Breast epithelium (tissue), 4 donors: ENCODE measurements at regions not wholly inside any gene's neighbourhood (a gene's known extent, or its start where the extent isn't known, plus 50 kb on each side); places are given as distances from the start of the nearest gene placed in this dataset.
"Not testable (repeated sequence)": the region's sequence is repeated elsewhere in the genome, so short reads cannot be mapped to it uniquely, and the experiment has no call there.

ENCODE experiments used
- DNase-seq, 2 donors: peaks; one replicate each; pipeline ENCODE4 v3.0.0-alpha.2; 2019; ENCODE audit warnings: low spot score in 2 of 2
- H3K27ac ChIP-seq, 2 donors: fragments of 200-600 bp; sonication (generic) in 1 of 2; one replicate each; pipeline ENCODE4 v1.5.1; 2016 to 2019; ENCODE audit warnings: mild to moderate bottlenecking in 1 of 2
- H3K27me3 ChIP-seq, 2 donors: fragments of 200-600 bp; sonication (generic) in 1 of 2; one replicate each; pipeline versions ENCODE4 v1.5.1 to v1.6.0; 2017 to 2019; ENCODE audit warnings: control low read depth in 1 of 2, mild to moderate bottlenecking in 1 of 2
- H3K36me3 ChIP-seq: fragments of 200-600 bp; one replicate; pipeline ENCODE4 v1.5.1; 2019
- H3K4me1 ChIP-seq, 2 donors: fragments of 200-600 bp; sonication (generic); one replicate each; pipeline ENCODE4 v1.5.1; 2016 to 2019; ENCODE audit warnings: control low read depth in 1 of 2
- H3K4me3 ChIP-seq, 3 donors: fragments of 200-600 bp; sonication (generic); 1 replicate in 2 of 3; 2 replicates in 1 of 3; pipeline ENCODE4 v1.5.1; 2016 to 2019; ENCODE audit warnings: mild to moderate bottlenecking in 3 of 3, moderate library complexity in 2 of 3
- H3K9me3 ChIP-seq, 2 donors: fragments of 200-600 bp; sonication (generic) in 1 of 2; one replicate each; pipeline ENCODE4 v1.5.1; 2016 to 2019; ENCODE audit warnings: control low read depth in 1 of 2
- CTCF ChIP-seq, 3 donors: fragments of 450-650 bp; IDR thresholded peaks; one replicate each; pipeline ENCODE4 v1.5.1; 2016 to 2017; ENCODE audit warnings: antibody characterized with exemption in 3 of 3, mild to moderate bottlenecking in 3 of 3, moderate library complexity in 3 of 3
- POLR2A ChIP-seq: fragments of 450-650 bp; IDR thresholded peaks from one replicate; pipeline ENCODE4 v1.6.1; 2016; ENCODE audit warnings: antibody characterized with exemption, mild to moderate bottlenecking, moderate library complexity
- POLR2AphosphoS5 ChIP-seq, 3 donors: sonication (generic); formaldehyde crosslinking; IDR thresholded peaks; one replicate each; pipeline ENCODE4 v1.6.1; 2017; ENCODE audit warnings: antibody characterized with exemption in 3 of 3
- intact Hi-C: fragments of 100-400 bp; cut with DNase I; formaldehyde crosslinking; loops from one replicate; pipeline ENCODE4 v1.15.1; 2023; ENCODE audit warnings: low total_unique reads

DNA sequence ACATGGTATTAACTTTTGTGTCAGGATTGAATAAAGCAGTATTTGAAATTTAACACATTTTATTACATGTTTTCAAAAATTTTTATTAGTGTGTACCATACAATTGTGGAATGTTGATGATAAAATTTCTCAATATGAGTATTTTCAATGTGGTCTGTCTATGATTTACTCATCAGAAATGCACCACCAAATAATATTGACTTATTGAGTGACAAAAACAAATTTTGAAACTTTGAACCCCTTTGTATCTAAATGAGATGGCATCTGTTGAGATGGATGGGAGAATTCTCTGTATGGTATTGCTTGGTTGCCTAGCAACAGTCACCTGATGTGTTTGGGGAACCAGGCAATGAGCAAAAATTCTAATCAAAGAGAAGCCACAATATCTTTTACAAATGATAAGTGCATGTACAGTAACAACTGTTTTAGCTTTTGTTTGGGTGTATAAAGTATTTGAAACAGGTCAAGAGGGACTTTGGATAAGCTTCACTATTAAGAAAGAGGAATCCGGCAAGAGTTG, 400.1 kb downstream of the CCDC85A start:
- DNase-seq: no peak
- no peak overlapping the region for H3K27ac ChIP-seq
- TF ChIP-seq CTCF (IDR thresholded peaks at IDR 0.05) (no peak), POLR2A (no peak), POLR2AphosphoS5 (IDR thresholded peaks at IDR 0.05) (no peak)
- intact Hi-C loops: no loop called here
- H3K9me3 ChIP-seq: no peaks in the 10 kb centered on the region
- no peak overlapping the region for H3K4me3 ChIP-seq
- H3K27me3 ChIP-seq: no peaks in the 10 kb centered on the region
- H3K36me3 ChIP-seq: no peaks in the 10 kb centered on the region
- no peaks in the 10 kb centered on the region for H3K4me1 ChIP-seq

DNA sequence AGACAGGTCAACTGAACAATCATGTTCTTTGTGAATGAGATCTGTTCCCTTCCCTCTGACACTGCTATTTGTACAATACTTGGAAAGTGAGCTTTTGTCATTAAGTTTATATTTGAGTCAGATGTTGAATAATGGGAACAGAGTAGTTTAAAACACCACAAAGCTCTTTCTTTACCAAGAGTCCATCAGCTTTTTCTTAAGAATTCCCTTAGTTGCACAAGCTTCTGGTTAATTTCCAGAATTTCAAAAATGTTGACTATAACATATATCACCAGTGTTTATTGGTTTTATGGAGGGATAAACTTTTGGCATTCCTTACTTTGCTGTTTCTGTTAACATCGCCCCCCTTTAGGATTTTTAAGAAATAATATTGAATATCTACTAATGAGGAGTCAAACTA, 403.7 kb downstream of the CCDC85A start:
- H3K9me3 ChIP-seq: no peaks in the 10 kb centered on the region
- H3K27me3 ChIP-seq: no peaks in the 10 kb centered on the region
- no peak overlapping the region for H3K27ac ChIP-seq
- H3K36me3 ChIP-seq: no peaks in the 10 kb centered on the region
- H3K4me3 ChIP-seq: no peak overlapping the region
- no peak for DNase-seq
- intact Hi-C loops: no loop called here
- TF ChIP-seq POLR2AphosphoS5 (IDR thresholded peaks at IDR 0.05) (no peak), POLR2A (no peak), CTCF (IDR thresholded peaks at IDR 0.05) (no peak)
- no peaks in the 10 kb centered on the region for H3K4me1 ChIP-seq

- Histone ChIP-seq H3K36me3 (no peaks in the 10 kb centered on the region), H3K4me3 (no peak overlapping the region), H3K4me1 (no peaks in the 10 kb centered on the region), H3K27ac (no peak overlapping the region), H3K27me3 (no peaks in the 10 kb centered on the region), H3K9me3 (no peaks in the 10 kb centered on the region)
- TF ChIP-seq CTCF (IDR thresholded peaks at IDR 0.05) (no peak), POLR2A (no peak), POLR2AphosphoS5 (IDR thresholded peaks at IDR 0.05) (no peak)
- no peak for DNase-seq
- intact Hi-C loops: no loop called here
Measured at GRCh38 chr2:56589194-56589593, 405.4 kb downstream of the CCDC85A start.

DNA sequence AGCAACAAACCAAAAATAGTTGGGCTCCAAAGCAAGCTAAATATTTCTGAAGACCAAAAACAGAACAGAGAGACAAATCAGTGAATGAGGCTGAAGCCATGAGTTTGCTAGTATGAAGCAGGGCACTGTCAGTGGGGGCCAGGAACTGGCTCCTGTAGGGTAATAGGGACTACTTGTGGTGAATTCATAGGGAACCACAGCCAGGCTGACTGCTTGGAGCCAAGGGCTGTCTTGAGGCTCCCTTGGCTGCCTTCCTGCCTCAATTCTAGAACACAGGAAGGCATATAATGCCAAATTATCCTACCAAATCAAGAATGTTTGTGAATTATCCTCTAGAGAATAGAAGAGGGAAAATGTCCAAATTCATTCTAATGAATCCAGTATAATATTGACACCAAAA, 406.0 kb downstream of the CCDC85A start:
- no peak for DNase-seq
- no peaks in the 10 kb centered on the region for H3K36me3 ChIP-seq
- no peaks in the 10 kb centered on the region for H3K27me3 ChIP-seq
- TF ChIP-seq POLR2A (no peak), CTCF (IDR thresholded peaks at IDR 0.05) (no peak), POLR2AphosphoS5 (IDR thresholded peaks at IDR 0.05) (no peak)
- H3K9me3 ChIP-seq: no peaks in the 10 kb centered on the region
- H3K4me3 ChIP-seq: no peak overlapping the region
- intact Hi-C loops: no loop called here
- no peak overlapping the region for H3K27ac ChIP-seq
- no peaks in the 10 kb centered on the region for H3K4me1 ChIP-seq

DNA sequence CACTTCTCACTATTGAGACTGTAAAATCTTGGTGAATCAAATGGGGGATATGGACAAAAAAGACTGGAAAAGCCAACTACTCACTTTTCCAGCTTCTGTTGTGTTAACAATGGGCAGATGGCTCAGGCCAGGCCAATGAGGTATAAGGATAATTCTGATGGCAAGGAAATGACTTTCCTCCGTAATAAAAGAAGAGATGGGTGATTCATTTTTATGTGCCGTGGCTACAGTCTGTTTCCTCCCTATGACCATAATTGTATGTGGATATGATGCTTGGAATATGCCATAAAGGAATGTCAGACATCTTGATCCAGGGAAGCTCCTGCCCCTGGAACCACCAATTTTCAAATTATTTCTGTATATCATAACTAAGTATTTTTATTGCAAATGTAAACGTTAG, 406.8 kb downstream of the CCDC85A start:
- TF ChIP-seq POLR2AphosphoS5 (IDR thresholded peaks at IDR 0.05) (no peak), POLR2A (no peak), CTCF (IDR thresholded peaks at IDR 0.05) (no peak)
- H3K4me1 ChIP-seq: no peaks in the 10 kb centered on the region
- no peaks in the 10 kb centered on the region for H3K36me3 ChIP-seq
- DNase-seq: no peak
- H3K9me3 ChIP-seq: no peaks in the 10 kb centered on the region
- intact Hi-C loops: no loop called here
- H3K4me3 ChIP-seq: no peak overlapping the region
- H3K27ac ChIP-seq: no peak overlapping the region
- no peaks in the 10 kb centered on the region for H3K27me3 ChIP-seq

- DNase-seq, H3K4me1 ChIP-seq, H3K4me3 ChIP-seq, H3K27ac ChIP-seq, H3K36me3 ChIP-seq, H3K27me3 ChIP-seq, intact Hi-C loops, H3K9me3 ChIP-seq: not testable (repeated sequence)
Measured at GRCh38 chr2:56606086-56606485, 422.3 kb downstream of the CCDC85A start.
